Panc1 (cell line): ENCODE measurements at regions not wholly inside any gene's neighbourhood (a gene's known extent, or its start where the extent isn't known, plus 50 kb on each side); places are given as distances from the start of the nearest gene placed in this dataset.

Source experiments
- ATAC-seq: fragments of 200-7000 bp; cut with Tn5 transposase; 2 replicates; pipeline ENCODE4 v1.9.1; 2020; ENCODE audit warnings: mild to moderate bottlenecking, moderate library complexity
- BruUV-seq: library from RNA; stranded (reverse); fragments of 400-500 nt; replicated peaks from 2 replicates; lab custom pipeline; 2021; lab: Mats Ljungman, UMichigan
- CTCF ChIA-PET: fragments of 300-600 bp; sonication (Branson Sonifier 250); formaldehyde crosslinking; loops from one replicate; lab custom pipeline; 2022; ENCODE audit warnings: antibody characterized with exemption; lab: Charles Lee
- POLR2A ChIA-PET: fragments of 300-600 bp; sonication (Branson Sonifier 250); formaldehyde crosslinking; loops from one replicate; lab custom pipeline; 2022; ENCODE audit warnings: antibody characterized with exemption; lab: Charles Lee
- DNase-seq: peaks from one replicate; pipeline ENCODE4 v3.0.0-alpha.2; 2010; ENCODE audit warnings: low read depth, low spot score
- H3K27ac ChIP-seq: 2 replicates; pipeline ENCODE4 v1.5.1; 2011; ENCODE audit warnings: mild to moderate bottlenecking, low read length, inconsistent platforms
- H3K27me3 ChIP-seq: fragments of 200-500 bp; sonication (Bioruptor generic); 2 replicates; pipeline ENCODE4 v1.6.0; 2014; ENCODE audit warnings: low read length, inconsistent platforms; ENCODE audit not compliant: control insufficient read depth, insufficient read depth
- H3K36me3 ChIP-seq: fragments of 200-500 bp; sonication (Bioruptor generic); 2 replicates; pipeline ENCODE4 v1.5.1; 2014; ENCODE audit warnings: inconsistent platforms, mild to moderate bottlenecking, low read length, moderate library complexity; ENCODE audit not compliant: control insufficient read depth, insufficient read depth
- H3K4me1 ChIP-seq: 2 replicates; pipeline ENCODE4 v1.5.1; 2011; ENCODE audit warnings: inconsistent platforms, mild to moderate bottlenecking, low read length, moderate library complexity; ENCODE audit not compliant: control insufficient read depth, insufficient read depth
- H3K4me3 ChIP-seq, 2 experiments: 2 replicates each; pipeline ENCODE4 v1.5.1; 2011 to 2012; ENCODE audit warnings: low read depth in 2 of 2, low read length in 2 of 2, mild to moderate bottlenecking in 2 of 2, inconsistent platforms in 1 of 2, moderate library complexity in 1 of 2
- H3K9me3 ChIP-seq: fragments of 200-500 bp; sonication (Bioruptor generic); 2 replicates; pipeline ENCODE4 v1.5.1; 2014; ENCODE audit warnings: low read depth, mild to moderate bottlenecking, inconsistent platforms, low read length, moderate library complexity; ENCODE audit not compliant: control insufficient read depth, insufficient read depth
- CTCF ChIP-seq: fragments of 450-650 bp; IDR thresholded peaks from 2 replicates; pipeline ENCODE4 v1.5.1; 2017; ENCODE audit warnings: mild to moderate bottlenecking
- POLR2AphosphoS5 ChIP-seq: IDR thresholded peaks from 2 replicates; pipeline ENCODE4 v1.6.1; 2012; ENCODE audit warnings: mild to moderate bottlenecking, low read depth, low read length, moderate library complexity
- SIN3A ChIP-seq: IDR thresholded peaks from 2 replicates; pipeline ENCODE4 v1.6.1; 2012; ENCODE audit warnings: low read depth, mild to moderate bottlenecking, low read length, moderate library complexity, borderline replicate concordance; ENCODE audit not compliant: insufficient read depth
- TCF7L2 ChIP-seq: IDR thresholded peaks from 2 replicates; pipeline ENCODE4 v1.6.1; 2011; ENCODE audit warnings: mild to moderate bottlenecking, low read depth, low read length, inconsistent platforms
- in situ Hi-C: cut with HindIII; loops from 2 replicates; pipeline ENCODE4 v1.10.0; 2016; ENCODE audit warnings: low sequenced_read_pairs, low pct_unique_long_range_greater_than_20kb
- intact Hi-C: fragments of 100-400 bp; cut with micrococcal nuclease; formaldehyde crosslinking; loops from one replicate; pipeline ENCODE4 v1.10.0; 2022; ENCODE audit not compliant: unreplicated experiment
- TF ChIP-seq, protein P1 (sequence below), 2 experiments: IDR thresholded peaks; 2 replicates each; pipeline ENCODE4 v1.6.1; 2011 to 2012; ENCODE audit warnings: low read depth in 2 of 2, control low read depth in 1 of 2, low read length in 1 of 2, mild to moderate bottlenecking in 1 of 2, moderate library complexity in 1 of 2; ENCODE audit not compliant: insufficient read depth in 1 of 2

DNA sequence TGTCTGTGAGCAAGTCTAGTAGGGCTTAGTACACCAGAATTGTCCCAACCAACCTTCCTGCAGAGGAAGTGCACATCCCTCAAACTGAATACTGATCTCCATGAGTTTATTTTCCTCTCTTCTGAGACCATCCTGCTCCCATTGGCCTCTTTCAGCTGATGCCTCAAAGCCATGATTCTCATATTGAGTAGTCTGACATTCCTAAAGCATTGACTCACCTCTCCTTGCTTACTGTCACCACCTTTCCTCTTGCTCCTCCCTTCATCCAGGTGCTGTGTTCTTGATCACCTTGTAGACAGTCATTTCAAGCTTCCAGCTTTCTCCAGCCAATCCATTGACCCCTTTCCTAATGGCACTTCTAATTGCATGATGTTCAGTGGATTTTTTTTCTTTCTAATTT, 583.7 kb upstream of the USP15 start:
- no peak overlapping the region for H3K27ac ChIP-seq
- DNase-seq (no peak), ATAC-seq (no peak)
- intact Hi-C loops, result no loop called here
- H3K36me3 ChIP-seq, result no peaks in the 10 kb centered on the region
- ChIA-PET POLR2A (no interaction called here), CTCF (no interaction called here)
- H3K9me3 ChIP-seq, result no peaks in the 10 kb centered on the region
- H3K27me3 ChIP-seq, result no peaks in the 10 kb centered on the region
- in situ Hi-C loops, result no loop called here
- no peak overlapping the region for H3K4me3 ChIP-seq
- TF ChIP-seq POLR2AphosphoS5 (no peak), SIN3A (no peak), TCF7L2 (no peak), CTCF (no peak)
- TF ChIP-seq, protein P1, sequence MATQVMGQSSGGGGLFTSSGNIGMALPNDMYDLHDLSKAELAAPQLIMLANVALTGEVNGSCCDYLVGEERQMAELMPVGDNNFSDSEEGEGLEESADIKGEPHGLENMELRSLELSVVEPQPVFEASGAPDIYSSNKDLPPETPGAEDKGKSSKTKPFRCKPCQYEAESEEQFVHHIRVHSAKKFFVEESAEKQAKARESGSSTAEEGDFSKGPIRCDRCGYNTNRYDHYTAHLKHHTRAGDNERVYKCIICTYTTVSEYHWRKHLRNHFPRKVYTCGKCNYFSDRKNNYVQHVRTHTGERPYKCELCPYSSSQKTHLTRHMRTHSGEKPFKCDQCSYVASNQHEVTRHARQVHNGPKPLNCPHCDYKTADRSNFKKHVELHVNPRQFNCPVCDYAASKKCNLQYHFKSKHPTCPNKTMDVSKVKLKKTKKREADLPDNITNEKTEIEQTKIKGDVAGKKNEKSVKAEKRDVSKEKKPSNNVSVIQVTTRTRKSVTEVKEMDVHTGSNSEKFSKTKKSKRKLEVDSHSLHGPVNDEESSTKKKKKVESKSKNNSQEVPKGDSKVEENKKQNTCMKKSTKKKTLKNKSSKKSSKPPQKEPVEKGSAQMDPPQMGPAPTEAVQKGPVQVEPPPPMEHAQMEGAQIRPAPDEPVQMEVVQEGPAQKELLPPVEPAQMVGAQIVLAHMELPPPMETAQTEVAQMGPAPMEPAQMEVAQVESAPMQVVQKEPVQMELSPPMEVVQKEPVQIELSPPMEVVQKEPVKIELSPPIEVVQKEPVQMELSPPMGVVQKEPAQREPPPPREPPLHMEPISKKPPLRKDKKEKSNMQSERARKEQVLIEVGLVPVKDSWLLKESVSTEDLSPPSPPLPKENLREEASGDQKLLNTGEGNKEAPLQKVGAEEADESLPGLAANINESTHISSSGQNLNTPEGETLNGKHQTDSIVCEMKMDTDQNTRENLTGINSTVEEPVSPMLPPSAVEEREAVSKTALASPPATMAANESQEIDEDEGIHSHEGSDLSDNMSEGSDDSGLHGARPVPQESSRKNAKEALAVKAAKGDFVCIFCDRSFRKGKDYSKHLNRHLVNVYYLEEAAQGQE (IDR thresholded peaks at IDR 0.05; ENCODE audit: insufficient read depth in 1 of 2, low read depth in 2 of 2, low read length in 1 of 2), result no peak
- no TSS peak for BruUV-seq
- no peaks in the 10 kb centered on the region for H3K4me1 ChIP-seq

DNA sequence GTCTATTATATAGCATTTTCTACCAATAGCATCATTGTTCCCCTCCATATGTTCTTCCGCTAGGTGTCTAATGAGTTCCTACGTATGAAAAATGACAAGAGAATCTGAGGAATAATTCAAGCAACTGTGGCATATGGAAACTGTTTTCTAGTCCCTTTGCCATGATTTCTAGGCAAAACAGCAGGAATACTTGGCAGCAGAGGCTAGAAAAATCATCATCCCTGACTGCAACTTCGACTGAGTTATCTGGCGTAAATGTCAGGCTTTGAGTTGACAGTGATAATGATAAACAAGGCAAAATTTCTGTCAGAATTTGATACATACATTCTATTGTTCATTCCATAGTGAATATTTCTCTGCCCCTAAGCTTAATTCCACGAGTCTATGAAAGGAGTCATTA, 572.8 kb upstream of the USP15 start:
- Histone ChIP-seq H3K4me1 (no peaks in the 10 kb centered on the region), H3K4me3 (no peak overlapping the region), H3K9me3 (no peaks in the 10 kb centered on the region), H3K36me3 (no peaks in the 10 kb centered on the region), H3K27ac (no peak overlapping the region), H3K27me3 (no peaks in the 10 kb centered on the region)
- CTCF ChIA-PET, result no interaction called here
- in situ Hi-C loops (no loop called here), intact Hi-C loops (no loop called here)
- POLR2A ChIA-PET, result no interaction called here
- ATAC-seq (no peak), DNase-seq (no peak)
- no TSS peak for BruUV-seq
- TF ChIP-seq SIN3A (no peak), TCF7L2 (no peak), POLR2AphosphoS5 (no peak), CTCF (no peak)
- TF ChIP-seq, protein P1 (IDR thresholded peaks at IDR 0.05; ENCODE audit: insufficient read depth in 1 of 2, low read depth in 2 of 2, low read length in 1 of 2), result no peak
